GM12874 (cell line): ENCODE measurements at regions not wholly inside any gene's neighbourhood (a gene's known extent, or its start where the extent isn't known, plus 50 kb on each side); places are given as distances from the start of the nearest gene placed in this dataset.

ENCODE experiments used
- TF ChIP-seq, protein P1 (sequence below): IDR thresholded peaks from 2 replicates; pipeline ENCODE4 v1.5.1; 2011; ENCODE audit warnings: low read depth, mild to moderate bottlenecking, control low read depth, low read length, moderate library complexity; ENCODE audit not compliant: insufficient read depth

DNA sequence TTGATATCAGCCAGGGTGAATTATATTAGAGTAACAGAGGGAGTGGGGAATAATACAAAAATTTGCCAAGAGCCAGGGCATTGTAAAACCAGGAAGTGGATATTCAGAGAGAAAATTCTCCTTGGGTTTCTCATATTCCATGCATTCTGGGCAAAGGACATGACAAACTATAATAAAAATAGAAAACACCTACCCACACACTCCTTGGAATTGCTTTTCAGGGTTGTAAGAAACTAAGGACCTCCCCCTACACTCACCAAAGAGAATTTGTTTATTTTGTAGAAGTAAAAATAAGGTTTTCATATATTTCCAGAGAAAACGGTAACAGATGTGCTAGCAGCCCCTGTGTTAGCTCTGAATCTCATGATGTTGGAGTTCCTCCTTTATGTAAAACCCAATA is 649.6 kb downstream of the SLITRK1 start:
- TF ChIP-seq, protein P1, sequence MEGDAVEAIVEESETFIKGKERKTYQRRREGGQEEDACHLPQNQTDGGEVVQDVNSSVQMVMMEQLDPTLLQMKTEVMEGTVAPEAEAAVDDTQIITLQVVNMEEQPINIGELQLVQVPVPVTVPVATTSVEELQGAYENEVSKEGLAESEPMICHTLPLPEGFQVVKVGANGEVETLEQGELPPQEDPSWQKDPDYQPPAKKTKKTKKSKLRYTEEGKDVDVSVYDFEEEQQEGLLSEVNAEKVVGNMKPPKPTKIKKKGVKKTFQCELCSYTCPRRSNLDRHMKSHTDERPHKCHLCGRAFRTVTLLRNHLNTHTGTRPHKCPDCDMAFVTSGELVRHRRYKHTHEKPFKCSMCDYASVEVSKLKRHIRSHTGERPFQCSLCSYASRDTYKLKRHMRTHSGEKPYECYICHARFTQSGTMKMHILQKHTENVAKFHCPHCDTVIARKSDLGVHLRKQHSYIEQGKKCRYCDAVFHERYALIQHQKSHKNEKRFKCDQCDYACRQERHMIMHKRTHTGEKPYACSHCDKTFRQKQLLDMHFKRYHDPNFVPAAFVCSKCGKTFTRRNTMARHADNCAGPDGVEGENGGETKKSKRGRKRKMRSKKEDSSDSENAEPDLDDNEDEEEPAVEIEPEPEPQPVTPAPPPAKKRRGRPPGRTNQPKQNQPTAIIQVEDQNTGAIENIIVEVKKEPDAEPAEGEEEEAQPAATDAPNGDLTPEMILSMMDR: no peak

DNA sequence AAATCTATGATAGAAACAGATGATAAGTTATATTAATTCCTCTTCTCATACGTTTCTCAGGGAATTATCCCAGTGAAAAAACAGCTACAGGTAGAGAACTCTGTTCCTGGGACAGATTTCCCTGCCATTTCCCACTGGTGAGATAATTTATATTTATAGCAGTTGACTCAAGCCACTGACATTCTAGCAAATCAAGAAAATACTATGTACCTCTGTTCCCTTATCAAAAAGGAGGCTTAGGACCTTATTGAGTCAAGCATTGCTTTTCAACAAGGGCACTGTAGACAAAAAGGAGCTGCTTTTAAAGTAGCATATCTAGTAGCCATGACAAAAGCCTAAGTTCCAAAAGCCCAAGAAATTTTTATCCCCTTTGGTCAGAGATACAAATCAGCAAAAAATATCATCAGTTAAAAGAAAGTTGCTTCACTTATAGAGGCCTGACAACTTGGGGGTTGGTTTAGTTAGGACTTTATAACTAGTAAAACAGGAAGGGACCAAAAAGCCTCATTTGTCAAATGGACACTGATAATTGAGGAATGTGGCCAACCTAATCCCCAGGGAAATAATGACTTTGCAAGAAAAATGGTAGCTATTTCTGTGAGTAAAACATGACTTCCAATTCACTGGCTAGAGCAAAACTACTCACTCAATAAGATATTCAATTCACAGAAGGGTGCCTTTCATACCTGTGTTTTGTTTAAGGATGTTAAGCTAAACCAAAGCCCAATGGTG is 652.5 kb downstream of the SLITRK1 start:
- TF ChIP-seq, protein P1: no peak

- TF ChIP-seq, protein P1: no peak
Observed at GRCh38 chr13:83223546-83223945, 658.7 kb downstream of the SLITRK1 start.

DNA sequence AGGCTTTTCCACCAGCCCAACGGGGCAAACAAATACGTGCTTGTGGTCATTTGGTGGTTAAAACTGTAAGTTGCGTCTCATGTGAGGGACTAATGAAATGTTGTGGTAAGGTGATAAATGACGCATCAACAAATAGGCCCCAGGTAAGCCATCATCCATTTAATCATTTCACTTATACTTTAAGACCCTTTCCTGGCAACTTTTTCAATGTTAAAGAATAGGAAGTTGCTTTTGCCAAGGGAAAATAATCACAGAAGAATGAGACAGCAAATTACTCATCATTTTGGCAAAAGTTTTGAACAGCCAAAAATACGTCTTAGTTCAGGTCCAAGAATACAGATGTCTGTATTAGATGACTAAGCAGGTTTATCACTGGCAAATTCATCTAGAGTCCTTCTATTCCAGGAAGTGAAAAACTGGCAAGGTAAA is 660.4 kb downstream of the SLITRK1 start:
- TF ChIP-seq, protein P1: no peak

DNA sequence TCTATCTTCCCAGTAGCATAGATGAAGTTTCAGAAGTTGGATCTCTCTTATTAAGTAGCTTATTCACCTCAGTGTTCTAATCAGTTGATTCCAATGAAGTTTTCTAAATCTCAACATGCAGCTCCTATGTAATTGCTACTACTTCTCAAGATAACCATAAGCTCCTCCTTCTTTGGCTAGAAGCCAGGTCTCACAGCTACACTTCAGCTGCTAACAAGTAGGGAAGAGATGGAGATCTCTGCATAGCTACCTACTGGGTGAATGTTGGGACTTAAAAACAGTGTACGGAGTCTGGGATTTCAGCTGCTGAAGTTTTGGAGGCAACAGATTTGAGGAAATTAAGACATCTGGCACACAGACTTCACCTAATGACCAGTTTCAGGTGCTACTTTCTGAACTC is 661.0 kb downstream of the SLITRK1 start:
- TF ChIP-seq, protein P1: no peak

DNA sequence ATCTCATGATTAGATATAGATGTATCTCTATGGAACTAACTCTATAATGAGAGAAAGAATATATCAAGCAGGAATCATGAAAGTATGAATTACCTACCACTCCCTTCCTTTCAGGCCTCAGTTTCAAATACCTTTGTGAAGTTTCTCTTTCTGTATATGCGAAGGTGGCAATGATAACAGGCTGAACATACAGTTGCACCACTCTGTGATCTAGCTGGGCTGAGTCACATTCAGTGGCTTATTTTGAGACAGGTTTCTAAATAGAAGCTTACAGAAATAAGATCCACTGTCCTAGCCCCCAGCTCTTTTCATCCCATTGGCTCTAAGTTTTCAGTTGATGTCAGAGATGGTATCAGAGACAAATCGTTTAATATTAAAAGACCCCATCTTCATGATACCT is 662.0 kb downstream of the SLITRK1 start:
- TF ChIP-seq, protein P1: no peak

GRCh38 chr13:83219832-83220231 is 662.4 kb downstream of the SLITRK1 start:
- TF ChIP-seq, protein P1: no peak
